Breast epithelium (tissue), 4 donors: ENCODE measurements at regions not wholly inside any gene's neighbourhood (a gene's known extent, or its start where the extent isn't known, plus 50 kb on each side); places are given as distances from the start of the nearest gene placed in this dataset.

Source experiments
- DNase-seq, 2 donors: peaks; one replicate each; pipeline ENCODE4 v3.0.0-alpha.2; 2019; ENCODE audit warnings: low spot score in 2 of 2
- H3K27ac ChIP-seq, 2 donors: fragments of 200-600 bp; sonication (generic) in 1 of 2; one replicate each; pipeline ENCODE4 v1.5.1; 2016 to 2019; ENCODE audit warnings: mild to moderate bottlenecking in 1 of 2
- H3K27me3 ChIP-seq, 2 donors: fragments of 200-600 bp; sonication (generic) in 1 of 2; one replicate each; pipeline versions ENCODE4 v1.5.1 to v1.6.0; 2017 to 2019; ENCODE audit warnings: control low read depth in 1 of 2, mild to moderate bottlenecking in 1 of 2
- H3K36me3 ChIP-seq: fragments of 200-600 bp; one replicate; pipeline ENCODE4 v1.5.1; 2019
- H3K4me1 ChIP-seq, 2 donors: fragments of 200-600 bp; sonication (generic); one replicate each; pipeline ENCODE4 v1.5.1; 2016 to 2019; ENCODE audit warnings: control low read depth in 1 of 2
- H3K4me3 ChIP-seq, 3 donors: fragments of 200-600 bp; sonication (generic); 1 replicate in 2 of 3; 2 replicates in 1 of 3; pipeline ENCODE4 v1.5.1; 2016 to 2019; ENCODE audit warnings: mild to moderate bottlenecking in 3 of 3, moderate library complexity in 2 of 3
- H3K9me3 ChIP-seq, 2 donors: fragments of 200-600 bp; sonication (generic) in 1 of 2; one replicate each; pipeline ENCODE4 v1.5.1; 2016 to 2019; ENCODE audit warnings: control low read depth in 1 of 2
- POLR2A ChIP-seq: fragments of 450-650 bp; IDR thresholded peaks from one replicate; pipeline ENCODE4 v1.6.1; 2016; ENCODE audit warnings: antibody characterized with exemption, mild to moderate bottlenecking, moderate library complexity
- POLR2AphosphoS5 ChIP-seq, 3 donors: sonication (generic); formaldehyde crosslinking; IDR thresholded peaks; one replicate each; pipeline ENCODE4 v1.6.1; 2017; ENCODE audit warnings: antibody characterized with exemption in 3 of 3
- intact Hi-C: fragments of 100-400 bp; cut with DNase I; formaldehyde crosslinking; loops from one replicate; pipeline ENCODE4 v1.15.1; 2023; ENCODE audit warnings: low total_unique reads
- TF ChIP-seq, protein P1 (sequence below), 3 donors: fragments of 450-650 bp; IDR thresholded peaks; one replicate each; pipeline ENCODE4 v1.5.1; 2016 to 2017; ENCODE audit warnings: antibody characterized with exemption in 3 of 3, mild to moderate bottlenecking in 3 of 3, moderate library complexity in 3 of 3

DNA sequence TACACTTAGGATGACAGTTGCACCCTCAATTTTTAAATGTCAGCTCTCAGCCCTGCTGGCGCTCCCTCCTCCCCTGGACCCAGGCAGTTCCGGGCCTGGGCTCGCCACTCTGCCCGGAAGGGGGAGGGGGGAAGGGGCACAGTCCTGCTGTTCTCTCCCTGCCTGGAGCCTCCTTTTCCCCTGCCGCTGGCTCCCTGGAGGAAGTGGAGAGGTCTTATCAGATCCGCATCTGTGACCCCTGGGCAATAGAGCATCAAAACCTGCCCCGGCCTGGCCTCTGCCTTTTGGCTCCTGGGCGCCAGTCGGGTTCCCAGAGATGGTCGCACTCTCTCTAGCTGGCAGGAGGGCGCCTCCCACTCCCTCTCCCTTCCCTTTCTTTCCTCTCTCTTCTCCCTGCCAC lies 149.3 kb downstream of the IRF8 start:
- TF ChIP-seq POLR2AphosphoS5 (IDR thresholded peaks at IDR 0.05): no peak
- TF ChIP-seq POLR2A: no peak
- TF ChIP-seq, protein P1, sequence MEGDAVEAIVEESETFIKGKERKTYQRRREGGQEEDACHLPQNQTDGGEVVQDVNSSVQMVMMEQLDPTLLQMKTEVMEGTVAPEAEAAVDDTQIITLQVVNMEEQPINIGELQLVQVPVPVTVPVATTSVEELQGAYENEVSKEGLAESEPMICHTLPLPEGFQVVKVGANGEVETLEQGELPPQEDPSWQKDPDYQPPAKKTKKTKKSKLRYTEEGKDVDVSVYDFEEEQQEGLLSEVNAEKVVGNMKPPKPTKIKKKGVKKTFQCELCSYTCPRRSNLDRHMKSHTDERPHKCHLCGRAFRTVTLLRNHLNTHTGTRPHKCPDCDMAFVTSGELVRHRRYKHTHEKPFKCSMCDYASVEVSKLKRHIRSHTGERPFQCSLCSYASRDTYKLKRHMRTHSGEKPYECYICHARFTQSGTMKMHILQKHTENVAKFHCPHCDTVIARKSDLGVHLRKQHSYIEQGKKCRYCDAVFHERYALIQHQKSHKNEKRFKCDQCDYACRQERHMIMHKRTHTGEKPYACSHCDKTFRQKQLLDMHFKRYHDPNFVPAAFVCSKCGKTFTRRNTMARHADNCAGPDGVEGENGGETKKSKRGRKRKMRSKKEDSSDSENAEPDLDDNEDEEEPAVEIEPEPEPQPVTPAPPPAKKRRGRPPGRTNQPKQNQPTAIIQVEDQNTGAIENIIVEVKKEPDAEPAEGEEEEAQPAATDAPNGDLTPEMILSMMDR (IDR thresholded peaks at IDR 0.05): no peak
- Histone ChIP-seq H3K27me3 (peaks cover 0 to 70% of the 10 kb centered on the region in 2 donors), H3K4me3 (no peak overlapping the region), H3K9me3 (no peaks in the 10 kb centered on the region), H3K4me1 (no peaks in the 10 kb centered on the region), H3K36me3 (no peaks in the 10 kb centered on the region), H3K27ac (no peak overlapping the region)
- intact Hi-C loops: no loop called here
- DNase-seq: no peak

DNA sequence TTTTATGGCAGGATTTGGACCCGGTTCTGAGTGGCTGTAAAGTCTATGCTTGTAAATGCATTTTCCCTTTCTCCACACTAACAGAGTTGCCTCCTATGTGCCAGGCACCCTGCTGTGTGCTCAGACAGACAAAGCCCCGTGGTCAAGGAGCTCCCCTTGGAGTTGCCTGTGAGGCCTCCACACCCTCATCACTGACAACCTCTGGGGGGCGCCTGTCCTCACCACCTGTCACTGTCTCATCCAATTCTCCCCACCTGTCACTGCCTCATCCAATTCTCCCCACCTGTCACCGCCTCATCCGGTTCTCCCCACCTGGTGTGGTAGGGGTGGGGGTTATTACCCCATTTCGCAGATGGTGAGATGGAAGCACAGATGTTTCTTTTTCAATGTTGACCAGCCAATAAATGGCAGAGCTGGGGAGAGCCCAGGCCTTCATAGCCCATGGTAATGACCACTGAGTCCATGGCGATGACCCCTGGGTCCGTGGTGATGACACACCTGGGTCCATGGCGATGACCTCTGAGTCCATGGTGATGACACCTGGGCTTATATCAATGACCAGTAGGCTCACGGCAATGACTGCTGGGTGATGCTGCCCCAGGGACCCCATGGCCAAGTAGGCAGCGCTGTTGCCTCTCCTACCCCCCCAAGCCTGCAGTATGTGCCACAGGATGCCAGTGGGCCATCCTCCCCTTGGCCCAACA lies 150.1 kb downstream of the IRF8 start:
- H3K9me3 ChIP-seq: no peaks in the 10 kb centered on the region
- H3K4me3 ChIP-seq: no peak overlapping the region
- no peak for DNase-seq
- no peak overlapping the region for H3K27ac ChIP-seq
- TF ChIP-seq POLR2AphosphoS5 (IDR thresholded peaks at IDR 0.05) (no peak), POLR2A (no peak)
- TF ChIP-seq, protein P1 (IDR thresholded peaks at IDR 0.05): no peak
- no peaks in the 10 kb centered on the region for H3K4me1 ChIP-seq
- no peaks in the 10 kb centered on the region for H3K36me3 ChIP-seq
- intact Hi-C loops: no loop called here
- H3K27me3 ChIP-seq: peaks cover 0 to 62% of the 10 kb centered on the region in 2 donors

DNA sequence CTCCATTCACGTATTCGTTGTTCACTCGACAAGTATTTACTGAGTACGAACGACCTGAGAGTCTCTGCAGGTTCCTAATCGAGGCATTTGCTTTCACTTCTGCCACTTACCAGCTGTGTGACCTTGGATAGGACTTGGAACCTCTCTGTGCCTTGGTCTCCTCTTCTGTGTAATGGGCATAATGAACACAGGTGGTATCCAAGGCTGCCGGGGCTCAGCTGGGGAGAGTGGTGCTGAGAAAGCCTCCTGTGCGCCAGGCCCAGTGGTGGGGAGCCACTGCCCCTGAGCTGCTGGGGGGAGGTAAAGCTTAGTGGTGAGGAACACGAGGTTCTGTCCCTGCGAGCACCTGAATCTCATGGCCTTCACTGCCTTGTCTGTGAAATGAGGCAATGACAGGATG lies 150.7 kb downstream of the IRF8 start:
- DNase-seq: no peak
- TF ChIP-seq POLR2A: no peak
- TF ChIP-seq, protein P1 (IDR thresholded peaks at IDR 0.05): no peak
- no peak for TF ChIP-seq POLR2AphosphoS5 (IDR thresholded peaks at IDR 0.05)
- Histone ChIP-seq H3K4me1 (no peaks in the 10 kb centered on the region), H3K4me3 (no peak overlapping the region), H3K27me3 (peaks cover 0 to 56% of the 10 kb centered on the region in 2 donors), H3K27ac (no peak overlapping the region), H3K9me3 (no peaks in the 10 kb centered on the region), H3K36me3 (no peaks in the 10 kb centered on the region)
- intact Hi-C loops: no loop called here

DNA sequence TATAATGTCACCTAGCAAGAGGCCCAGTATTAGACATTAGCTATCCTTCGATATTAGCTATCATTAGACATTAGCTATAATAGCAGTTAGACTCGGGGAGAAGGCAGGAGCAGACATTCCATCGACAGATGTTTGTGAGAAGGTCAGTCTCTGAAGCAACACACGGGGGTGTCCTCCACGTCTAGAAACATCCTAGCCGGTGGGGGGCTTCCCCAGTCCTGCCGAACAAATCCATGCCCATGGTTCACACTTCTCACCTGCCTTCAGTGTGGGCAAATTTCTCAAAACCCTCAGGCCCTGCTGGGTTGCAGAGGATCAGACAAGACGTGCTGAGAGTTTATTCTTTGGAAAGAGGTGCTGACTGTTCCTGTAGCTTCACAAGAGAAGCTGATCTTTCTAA lies 151.1 kb downstream of the IRF8 start:
- Histone ChIP-seq H3K4me3 (no peak overlapping the region), H3K9me3 (no peaks in the 10 kb centered on the region), H3K4me1 (no peaks in the 10 kb centered on the region), H3K27me3 (peaks cover 0 to 56% of the 10 kb centered on the region in 2 donors), H3K27ac (no peak overlapping the region), H3K36me3 (no peaks in the 10 kb centered on the region)
- intact Hi-C loops: no loop called here
- DNase-seq: no peak
- TF ChIP-seq POLR2AphosphoS5 (IDR thresholded peaks at IDR 0.05): no peak
- TF ChIP-seq, protein P1 (IDR thresholded peaks at IDR 0.05): no peak
- no peak for TF ChIP-seq POLR2A

DNA sequence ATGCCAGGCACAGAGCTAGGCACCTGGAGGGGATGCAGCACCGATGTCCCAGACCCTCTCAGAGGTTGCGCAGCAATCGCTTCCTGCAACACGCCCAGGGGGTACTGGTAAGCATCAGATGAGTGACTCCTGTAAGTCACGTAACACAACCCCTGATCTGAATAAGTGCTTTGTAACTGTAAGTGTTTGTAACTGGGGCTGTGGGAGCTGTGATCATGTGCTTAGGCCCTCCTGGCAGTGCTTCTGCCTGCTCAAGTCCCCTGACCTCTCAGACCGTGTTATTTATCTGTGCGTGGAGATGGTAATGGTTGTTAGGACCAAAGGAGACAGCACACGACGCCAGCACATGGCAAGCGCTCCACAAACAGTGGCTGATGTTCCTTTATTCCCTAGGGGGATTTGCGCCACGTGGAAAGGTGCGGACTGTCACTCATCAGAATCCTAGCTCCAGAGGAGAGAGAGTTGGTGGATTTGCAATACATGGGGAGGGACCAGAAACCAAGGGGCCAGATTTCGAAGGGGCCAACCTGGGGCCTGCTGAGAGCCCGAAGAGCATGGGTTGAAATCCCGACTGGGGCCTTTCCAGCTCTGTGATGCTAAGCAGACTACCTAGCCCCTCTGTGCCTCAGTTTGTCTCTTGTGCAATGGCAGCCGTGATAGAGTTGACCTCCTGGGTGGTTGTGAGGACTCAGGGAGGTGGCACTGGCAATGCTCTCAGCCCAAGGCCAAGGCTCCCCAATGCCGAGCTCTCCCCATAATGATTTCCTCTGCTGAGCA lies 151.8 kb downstream of the IRF8 start:
- DNase-seq: no peak
- Histone ChIP-seq H3K4me3 (no peak overlapping the region), H3K36me3 (no peaks in the 10 kb centered on the region), H3K4me1 (no peaks in the 10 kb centered on the region), H3K9me3 (no peaks in the 10 kb centered on the region), H3K27me3 (peaks cover 0 to 56% of the 10 kb centered on the region in 2 donors), H3K27ac (no peak overlapping the region)
- TF ChIP-seq, protein P1 (IDR thresholded peaks at IDR 0.05): no peak
- TF ChIP-seq POLR2A (no peak), POLR2AphosphoS5 (IDR thresholded peaks at IDR 0.05) (no peak)
- intact Hi-C loops: no loop called here
